GM19397 (cell line): ENCODE measurements at regions not wholly inside any gene's neighbourhood (a gene's known extent, or its start where the extent isn't known, plus 50 kb on each side); places are given as distances from the start of the nearest gene placed in this dataset.
"Not testable (repeated sequence)": the region's sequence is repeated elsewhere in the genome, so short reads cannot be mapped to it uniquely, and the experiment has no call there.

Experiments
- ATAC-seq: cut with Tn5 transposase; IDR thresholded peaks from one replicate; pipeline ENCODE4 v1.9.1; 2021; ENCODE audit warnings: mild to moderate bottlenecking, moderate library complexity; ENCODE audit not compliant: unreplicated experiment

DNA sequence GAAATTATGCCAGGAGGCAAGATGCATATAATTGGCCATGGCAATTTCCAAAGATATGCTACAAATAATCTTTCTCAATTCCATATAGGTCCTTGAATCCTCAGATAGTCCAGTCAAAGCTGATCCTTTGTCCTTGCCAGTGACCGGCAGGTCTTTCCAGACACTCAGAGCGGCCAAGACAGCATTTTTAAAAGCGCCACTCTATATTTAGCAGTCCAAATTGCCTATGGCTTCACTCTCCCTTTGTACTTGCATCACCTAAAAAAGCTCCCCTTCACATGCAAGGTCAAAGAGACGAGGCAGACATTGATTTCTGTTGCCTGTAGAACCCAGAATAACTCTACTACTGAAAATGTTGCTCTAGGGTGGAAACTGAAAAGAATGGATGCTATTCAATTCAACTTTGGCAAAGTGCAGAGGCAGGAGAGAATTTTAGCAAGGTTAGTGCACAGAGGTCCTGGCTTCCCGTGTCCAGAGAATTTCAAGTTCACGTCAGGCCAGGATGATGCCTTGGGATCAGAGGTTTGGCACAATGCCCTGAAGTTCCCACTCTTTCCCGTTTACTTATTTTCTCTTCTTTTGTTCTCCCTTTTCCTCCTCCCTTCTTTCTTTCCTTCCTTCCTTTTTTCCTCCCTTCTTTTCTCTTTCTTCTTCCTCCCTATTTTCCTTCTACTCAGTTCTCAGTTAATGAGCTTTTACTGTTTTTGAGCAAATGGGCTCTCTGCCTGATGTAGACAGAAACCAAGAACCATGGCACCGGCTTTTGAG lies 108.5 kb downstream of the KCNK1 start:
- no peak for ATAC-seq

DNA sequence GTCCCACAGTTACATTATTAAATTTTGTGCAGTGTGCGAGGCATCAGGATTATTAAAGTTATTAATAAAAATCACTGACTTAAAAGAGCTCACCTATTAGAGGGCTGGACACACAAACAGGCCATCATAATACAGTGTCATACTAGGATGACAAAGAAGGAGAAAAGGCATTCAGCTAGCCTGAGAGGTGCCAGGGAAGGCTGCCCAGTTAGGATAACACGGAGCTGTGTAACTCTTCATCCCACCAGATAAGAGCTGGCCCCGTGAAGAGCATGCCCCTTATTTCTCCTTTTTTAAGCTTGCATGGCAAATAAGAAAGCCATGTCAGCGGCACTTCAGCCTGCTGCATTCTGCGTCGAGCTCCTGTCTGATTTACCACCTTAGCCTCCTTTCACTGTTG lies 109.5 kb downstream of the KCNK1 start:
- ATAC-seq, result no peak

DNA sequence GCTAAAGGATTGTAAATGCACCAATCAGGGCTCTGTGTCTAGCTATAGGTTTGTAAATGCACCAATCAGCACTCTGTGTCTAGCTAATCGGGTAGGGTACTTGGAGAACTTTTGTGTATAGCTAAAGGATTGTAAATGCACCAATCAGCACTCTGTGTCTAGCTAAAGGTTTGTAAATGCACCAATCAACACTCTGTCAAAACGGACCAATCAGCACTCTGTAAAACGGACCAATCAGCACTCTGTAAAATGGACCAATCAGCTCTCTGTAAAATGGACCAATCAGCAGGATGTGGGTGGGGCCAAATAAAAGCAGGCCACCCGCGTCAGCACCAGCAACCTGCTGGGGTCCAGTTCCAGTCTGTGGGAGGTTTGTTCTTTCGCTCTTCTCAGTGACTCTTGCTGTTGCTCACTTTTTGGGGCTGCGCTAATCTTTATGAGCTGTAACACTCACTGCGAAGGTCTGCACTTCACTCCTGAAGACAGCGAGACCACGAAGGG lies 110.3 kb downstream of the KCNK1 start:
- ATAC-seq, result not testable (repeated sequence)

DNA sequence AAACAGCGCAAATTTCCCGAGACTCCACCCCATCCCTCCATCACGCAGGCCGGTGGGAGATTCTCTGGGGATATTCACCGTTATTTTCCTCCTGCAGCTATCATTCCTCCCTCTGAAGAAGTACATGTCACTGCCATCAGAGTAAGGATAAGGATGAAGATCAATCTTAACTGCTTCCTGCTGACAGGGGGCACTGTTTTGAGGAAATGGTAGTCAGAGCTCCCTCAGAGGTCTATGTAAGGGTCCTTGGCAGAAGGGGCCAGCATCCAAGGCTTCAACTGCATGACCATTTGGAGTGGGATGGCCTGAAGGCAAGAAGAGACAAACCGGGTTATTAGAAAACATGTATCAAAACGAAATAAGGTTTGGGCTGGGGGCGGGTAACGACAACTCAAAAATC lies 111.5 kb downstream of the KCNK1 start:
- no peak for ATAC-seq

DNA sequence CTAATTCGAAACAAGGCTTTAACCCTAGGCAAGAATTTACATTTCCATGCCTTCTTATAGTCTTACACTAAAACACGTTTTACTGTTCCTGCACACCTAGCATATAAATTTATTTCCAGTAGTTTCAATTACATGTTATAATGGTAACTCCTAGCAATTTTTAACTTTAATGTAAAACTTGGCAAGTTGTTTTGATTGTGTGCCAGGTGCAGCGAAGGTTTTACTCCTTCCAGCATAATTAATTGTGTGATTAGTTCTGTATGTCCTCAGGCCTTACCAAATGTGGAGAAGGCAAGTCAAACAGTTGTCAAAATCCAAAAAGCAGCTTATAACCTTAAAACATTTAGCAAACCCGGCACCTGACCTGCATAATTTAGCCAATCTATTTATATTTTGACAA lies 114.8 kb downstream of the KCNK1 start:
- ATAC-seq, result no peak

DNA sequence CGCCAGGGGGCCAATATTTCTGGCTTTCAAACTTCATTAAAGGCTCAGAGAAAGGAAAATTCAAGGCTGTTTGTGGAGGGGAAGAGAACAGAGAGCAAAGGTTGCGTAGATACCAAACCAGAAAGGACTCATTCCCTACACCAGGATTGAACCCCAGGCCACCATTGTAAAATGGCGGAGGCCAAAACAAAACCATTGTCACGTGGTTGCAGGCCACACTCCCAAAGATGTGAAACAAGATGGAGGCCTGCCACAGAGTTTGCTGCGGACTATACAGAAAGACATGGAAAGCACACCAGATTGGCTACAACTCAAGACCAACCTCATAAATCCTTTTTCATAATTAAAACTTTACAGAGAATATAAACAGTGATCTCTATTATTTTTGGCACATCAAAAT lies 116.5 kb downstream of the KCNK1 start:
- no peak for ATAC-seq

DNA sequence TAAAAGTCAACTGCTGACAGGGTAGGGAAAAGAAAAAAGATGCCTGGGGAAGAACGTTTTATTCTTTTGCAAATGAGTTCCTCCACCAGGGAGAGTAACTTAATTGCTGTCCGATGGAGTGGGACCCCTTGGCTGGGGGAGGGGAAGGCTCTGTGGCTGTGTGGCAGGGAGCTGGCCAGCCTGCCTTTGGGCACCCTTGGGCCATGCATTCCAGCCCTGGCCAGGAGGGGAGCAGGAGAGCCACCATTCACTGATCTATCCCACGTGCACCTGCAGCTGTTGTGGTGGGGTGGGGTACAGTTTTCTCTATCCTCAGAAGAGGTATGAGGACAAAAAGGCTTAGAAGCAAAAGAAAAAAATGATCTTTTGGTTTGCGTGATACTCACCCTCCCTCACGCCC lies 116.9 kb downstream of the KCNK1 start:
- ATAC-seq, result no peak

DNA sequence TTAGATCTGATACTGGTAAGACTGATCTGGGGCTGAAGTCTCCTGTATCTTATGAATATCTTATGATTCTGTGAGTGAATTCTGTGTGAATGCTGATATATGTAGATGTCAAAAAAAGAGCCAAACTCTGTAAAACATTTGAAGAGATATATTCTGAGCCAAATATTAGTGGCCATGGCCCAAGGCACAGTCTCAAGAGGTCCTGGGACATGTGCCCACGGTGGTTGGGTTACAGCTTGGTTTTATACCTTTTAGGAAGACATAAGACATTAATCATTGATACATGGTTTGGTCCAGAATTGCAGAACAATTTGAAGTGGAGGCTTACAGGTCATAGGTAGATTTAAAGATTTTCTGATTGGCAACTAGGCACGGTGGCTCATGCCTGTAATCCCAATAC lies 118.3 kb downstream of the KCNK1 start:
- no peak for ATAC-seq

DNA sequence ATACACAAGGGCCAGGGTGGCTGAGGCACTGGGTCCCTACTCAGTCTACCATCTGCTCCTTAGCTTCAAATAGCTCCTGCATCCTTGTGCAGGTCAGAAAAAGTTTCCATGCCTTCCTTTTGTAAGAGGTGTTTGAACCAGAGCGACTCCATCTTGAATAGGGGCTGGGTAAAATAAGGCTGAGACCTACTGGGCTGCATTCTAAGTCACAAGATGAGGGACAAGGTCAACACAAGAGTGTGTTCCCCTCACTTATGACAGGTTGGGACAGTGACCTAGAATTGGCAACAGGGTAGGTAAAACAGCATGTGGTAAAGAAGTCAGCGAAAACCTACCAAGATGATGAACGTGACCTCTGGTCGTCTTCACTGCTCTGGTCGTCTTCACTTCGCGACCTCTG lies 120.5 kb downstream of the KCNK1 start:
- no peak for ATAC-seq

DNA sequence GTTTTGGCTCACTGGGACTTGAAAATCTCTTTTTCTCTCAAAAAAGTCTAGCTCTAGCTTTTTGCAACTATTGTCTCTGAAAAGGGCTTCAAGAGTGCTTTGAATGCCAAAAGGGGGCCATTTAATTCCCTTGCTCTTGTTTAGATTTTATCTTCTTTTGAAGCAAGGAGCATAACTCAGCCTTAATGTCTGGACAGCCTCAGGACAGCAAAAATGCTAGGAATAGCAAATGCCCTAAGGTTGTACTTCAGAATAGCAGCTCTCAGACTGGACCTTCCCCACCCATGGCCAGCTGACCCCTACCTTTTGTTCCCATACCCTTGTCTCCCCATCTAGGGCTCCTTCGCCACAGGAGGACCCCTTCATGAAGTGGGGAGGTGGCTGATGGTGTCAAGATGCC lies 121.4 kb downstream of the KCNK1 start:
- ATAC-seq, result no peak

DNA sequence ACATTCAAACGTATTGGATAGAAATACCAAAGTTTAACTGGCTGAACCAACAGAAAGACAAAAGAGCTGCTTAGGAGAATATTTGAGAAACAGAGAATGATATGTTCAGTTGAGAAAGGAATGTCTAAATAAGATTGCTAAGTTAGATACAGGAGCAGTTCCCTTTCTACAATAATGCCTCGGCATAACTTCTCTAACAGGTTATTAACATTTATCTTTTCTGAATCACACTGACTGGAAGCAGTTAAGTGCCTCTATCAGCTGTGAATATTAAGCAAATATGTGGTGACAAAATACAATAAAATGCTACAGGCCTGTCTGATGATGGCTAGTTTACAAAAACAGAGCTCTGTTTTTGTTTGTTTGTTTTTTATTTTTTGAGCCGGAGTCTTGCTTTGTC lies 121.9 kb downstream of the KCNK1 start:
- no peak for ATAC-seq

DNA sequence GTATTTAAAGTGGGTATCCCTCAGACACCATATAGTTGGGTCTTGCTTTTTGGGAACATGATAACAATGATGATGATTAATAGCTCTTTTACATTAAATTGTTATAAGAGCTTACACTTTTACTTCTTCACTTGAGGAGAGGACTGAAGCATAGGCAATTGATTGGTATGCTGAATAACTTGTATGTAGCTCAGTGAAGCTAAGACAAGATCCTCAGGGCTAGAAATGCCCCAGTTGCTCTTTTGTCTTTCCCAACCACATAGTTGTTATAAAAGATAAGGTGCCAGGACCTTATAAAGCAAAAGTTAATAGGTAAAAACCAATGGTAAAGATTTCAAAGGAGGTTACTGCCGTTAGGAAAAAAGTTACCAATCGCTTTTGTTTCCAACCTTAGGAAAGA lies 123.4 kb downstream of the KCNK1 start:
- ATAC-seq, result no peak

DNA sequence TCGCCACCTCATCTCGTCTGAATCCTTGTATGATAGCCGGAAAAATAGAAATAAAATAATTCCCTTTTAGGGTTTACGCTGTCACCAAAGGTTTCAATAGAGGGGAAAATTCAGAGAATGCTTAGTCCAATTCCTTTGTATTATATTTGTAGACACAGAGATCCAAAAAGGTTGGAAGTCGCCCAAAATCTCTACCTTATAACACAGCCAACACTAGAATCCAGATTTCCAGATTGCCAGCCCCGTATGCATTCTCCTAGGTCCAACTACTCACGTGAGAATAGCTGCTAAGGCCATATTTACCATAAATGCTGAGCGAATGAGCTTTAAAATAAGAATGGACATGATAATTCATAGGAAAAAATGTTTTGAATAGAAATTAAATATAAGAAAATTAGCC lies 124.5 kb downstream of the KCNK1 start:
- ATAC-seq, result no peak

DNA sequence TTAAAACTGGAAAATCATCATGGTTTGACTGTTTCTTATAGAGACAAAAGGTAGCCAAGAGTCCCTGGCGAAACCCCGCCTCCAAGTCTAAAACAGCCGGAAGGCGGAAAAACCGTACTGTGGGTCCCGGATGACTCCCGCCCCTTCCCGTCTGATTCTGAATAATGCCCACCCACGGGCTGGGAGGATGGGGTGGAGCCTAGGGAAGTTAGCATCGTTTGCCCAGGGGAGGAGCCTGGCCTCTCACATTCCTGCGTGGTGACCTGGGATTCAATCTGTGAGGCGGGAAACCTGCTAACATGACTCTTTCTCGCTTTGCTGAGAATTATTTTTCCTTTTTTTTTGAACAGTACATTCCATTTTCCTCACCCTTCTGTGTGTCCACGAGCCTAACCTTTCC lies 124.9 kb downstream of the KCNK1 start:
- ATAC-seq, result no peak

DNA sequence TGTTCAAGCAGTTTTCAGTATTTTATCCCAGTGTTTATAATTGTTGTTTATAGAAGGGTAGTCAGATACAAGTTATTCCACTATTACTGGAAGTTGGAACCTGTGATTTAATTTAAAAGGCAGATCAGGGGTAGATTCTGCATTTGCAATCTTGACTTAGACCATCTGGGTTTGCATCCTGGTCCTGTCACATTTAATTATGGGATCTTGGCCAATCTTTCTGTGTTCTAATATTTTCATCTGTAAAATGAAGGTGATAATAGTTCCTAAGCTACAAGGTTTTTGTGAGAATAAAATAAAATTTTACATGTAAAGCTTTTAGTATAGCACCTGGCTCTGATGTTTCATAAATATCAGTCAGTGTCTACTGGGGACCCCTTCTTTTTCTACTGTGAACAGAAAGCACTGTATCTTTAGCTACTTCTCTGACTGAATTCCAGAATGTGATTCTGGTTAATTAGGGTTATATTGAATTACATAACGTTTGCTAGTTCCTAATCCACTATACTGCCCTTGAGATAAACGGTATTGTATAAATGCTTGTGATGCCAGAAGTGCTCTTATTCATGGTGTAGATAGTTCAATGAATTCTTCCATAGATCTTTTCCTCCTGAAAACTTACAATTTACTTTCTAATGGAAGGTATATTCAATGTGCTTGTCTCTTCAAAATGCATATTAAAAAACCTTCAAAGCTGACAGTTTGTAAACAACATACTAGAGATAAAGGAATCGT lies 131.0 kb downstream of the KCNK1 start:
- no peak for ATAC-seq

DNA sequence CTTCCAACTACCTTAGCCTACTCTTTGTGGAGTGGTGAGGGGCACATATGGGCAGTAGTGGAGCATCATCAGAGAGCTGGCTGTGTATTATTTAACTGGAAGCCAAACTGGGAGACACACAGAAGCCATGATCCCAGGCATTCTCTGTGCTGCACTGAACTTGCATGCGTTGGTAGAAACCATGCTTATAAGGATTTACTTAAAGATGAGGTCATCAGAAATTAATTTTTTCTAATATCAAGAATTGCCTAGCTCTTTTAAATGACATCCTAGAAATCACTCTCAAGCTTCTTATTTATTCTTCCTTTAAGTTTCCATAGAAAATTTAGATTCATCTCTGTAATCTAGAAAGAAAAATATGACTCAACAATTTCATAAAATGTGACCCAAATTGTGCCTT lies 136.2 kb downstream of the KCNK1 start:
- ATAC-seq, result no peak

DNA sequence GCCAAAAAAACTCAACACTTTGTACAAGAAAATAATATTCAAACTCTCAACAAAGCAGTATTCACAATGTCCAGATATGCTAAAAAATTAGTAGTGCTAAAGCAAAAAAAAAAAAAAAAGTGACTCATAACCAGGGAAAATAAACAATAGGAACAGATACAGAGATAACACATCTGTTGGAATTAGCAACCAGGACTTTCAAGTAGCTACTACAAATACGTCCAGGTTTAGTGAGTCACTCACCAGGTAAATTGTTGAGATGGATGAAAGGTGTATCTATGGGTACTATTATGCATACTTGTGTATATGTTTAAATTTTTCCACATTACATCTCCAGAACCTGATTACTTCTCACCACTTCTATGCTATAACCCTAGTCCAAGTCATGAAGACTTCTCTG lies 144.8 kb upstream of the SLC35F3 start:
- no peak for ATAC-seq

DNA sequence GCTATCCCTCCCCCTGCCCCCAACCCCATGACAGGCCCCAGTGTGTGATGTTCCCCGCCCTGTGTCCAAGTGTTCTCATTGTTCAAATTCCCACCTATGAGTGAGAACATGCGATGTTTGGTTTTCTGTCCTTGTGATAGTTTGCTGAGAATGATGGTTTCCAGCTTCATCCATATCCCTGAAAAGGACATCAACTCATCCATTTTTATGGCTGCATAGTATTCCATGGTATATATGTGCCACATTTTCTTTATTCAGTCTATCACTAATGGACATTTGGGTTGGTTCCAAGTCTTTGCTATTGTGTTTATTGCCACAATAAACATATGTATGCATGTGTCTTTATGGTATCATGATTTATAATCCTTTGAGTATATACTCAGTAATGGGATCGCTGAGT lies 140.2 kb upstream of the SLC35F3 start:
- not testable (repeated sequence) for ATAC-seq

DNA sequence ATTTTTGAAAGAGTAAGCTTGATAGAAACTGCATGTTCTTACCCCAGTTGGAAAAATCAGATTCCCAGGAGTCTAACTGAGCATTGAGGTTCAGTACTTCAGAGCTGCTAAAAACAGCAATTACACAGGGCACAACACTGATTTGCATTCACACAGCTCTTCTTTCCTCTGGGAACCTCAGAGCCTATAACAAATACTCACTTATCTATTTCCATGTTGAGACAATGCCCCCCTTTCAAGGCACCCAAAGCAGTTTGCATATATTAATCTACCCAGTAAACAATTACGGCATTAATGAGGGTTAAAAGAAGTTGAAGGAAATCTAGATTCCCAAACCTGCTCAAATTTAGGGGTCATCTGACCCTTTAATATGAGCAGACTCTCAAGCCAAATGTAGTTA lies 126.9 kb upstream of the SLC35F3 start:
- ATAC-seq, result no peak

DNA sequence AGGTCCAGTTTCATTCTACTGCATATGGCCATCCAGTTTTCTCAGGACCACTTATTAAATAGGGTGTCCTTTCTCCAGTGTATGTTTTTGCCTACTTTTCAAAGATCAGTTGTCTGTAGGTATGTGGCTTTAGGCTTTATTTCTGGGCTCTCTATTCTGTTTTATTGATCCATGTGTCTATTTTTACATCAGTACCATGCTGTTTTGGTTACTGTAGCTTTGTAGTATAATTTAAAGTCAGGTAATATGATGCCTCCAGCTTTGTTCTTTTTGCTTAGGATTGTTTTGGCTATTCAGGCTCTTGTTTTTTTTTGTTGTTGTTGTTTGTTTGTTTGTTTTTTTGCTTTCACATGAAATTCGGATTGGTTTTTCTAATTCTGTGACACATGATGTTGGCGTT lies 124.4 kb upstream of the SLC35F3 start:
- no peak for ATAC-seq

DNA sequence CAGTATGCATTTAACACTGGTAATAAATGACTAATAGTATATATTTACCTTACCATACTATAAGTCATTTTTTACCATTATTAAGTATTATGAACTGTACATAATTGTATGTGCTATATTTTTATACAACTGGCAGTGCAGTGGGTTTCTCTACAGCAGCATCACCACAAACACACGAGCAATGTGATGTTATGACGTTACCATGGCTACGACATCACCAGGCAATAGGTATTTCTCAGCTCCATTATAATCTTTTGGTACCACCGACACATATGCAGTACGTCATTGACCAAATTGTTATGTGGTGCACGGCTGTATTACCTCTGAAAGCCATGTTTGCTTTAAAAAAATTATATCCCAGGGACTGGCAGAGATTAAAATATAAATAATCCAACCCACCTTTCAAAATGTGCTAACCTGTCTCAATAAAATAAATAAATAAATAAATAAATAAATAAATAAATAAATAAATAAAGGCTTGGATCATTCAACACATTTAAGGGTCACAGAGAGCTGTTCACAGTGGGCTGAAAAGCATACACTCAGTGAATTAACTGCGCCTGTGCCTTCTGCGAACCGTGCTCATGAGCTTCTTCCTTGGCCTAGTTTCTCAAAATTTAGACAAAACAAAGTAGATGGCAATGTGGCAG lies 121.4 kb upstream of the SLC35F3 start:
- no peak for ATAC-seq

DNA sequence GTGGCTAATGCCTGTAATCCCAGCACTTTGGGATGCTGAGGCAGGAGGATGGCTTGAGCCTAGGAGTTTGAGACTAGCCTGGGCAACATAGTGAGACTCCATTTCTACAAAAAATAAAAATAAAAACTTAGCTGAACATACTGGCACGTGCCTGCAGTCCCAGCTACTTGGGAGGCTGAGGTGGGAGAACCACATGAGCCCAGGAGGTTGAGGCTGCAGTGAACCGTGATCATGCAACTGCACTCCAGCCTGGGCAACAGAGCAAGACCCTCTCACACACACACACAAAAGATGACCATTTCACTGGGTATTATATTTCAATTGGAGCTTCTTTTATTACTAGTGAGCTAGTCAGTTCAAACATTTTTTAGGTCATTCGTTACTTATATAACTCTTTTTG lies 116.9 kb upstream of the SLC35F3 start:
- ATAC-seq, result no peak
